A673 (cell line): ENCODE measurements at regions not wholly inside any gene's neighbourhood (a gene's known extent, or its start where the extent isn't known, plus 50 kb on each side); places are given as distances from the start of the nearest gene placed in this dataset.

ENCODE experiments used
- EZH2 ChIP-seq: fragments of 200-600 bp; sonication (generic); IDR thresholded peaks from 2 replicates; pipeline ENCODE4 v1.6.1; 2017; ENCODE audit warnings: borderline replicate concordance, low read depth, mild to moderate bottlenecking, mixed read lengths, antibody characterized with exemption, low read length; ENCODE audit not compliant: poor library complexity, severe bottlenecking
- TF ChIP-seq, protein P1 (sequence below): fragments of 300-800, 200-600 bp; sonication (generic); conservative IDR thresholded peaks from 2 replicates; pipeline ENCODE4 v1.5.1; 2017; ENCODE audit warnings: low read depth, mild to moderate bottlenecking, antibody characterized with exemption, low read length, moderate library complexity, mixed read lengths

DNA sequence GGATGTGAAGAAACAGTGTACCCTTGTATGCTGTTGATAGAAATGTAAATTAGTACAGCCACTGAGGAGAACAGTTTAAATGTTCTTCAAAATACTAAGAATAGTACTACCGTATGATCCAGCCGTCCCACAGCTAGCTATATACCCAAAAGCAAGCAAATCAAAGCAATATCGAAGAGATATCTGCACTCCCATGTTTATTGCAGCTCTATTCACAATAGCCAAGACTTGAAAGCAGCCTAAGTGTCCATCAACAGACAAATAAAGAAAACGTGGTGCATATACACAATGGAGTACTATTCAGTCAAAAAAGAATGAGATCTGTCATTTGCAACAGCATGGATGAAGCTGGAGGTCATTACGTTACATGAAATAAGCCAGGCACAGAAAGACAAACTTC lies 88.5 kb upstream of the SLC38A4 start:
- TF ChIP-seq, protein P1, sequence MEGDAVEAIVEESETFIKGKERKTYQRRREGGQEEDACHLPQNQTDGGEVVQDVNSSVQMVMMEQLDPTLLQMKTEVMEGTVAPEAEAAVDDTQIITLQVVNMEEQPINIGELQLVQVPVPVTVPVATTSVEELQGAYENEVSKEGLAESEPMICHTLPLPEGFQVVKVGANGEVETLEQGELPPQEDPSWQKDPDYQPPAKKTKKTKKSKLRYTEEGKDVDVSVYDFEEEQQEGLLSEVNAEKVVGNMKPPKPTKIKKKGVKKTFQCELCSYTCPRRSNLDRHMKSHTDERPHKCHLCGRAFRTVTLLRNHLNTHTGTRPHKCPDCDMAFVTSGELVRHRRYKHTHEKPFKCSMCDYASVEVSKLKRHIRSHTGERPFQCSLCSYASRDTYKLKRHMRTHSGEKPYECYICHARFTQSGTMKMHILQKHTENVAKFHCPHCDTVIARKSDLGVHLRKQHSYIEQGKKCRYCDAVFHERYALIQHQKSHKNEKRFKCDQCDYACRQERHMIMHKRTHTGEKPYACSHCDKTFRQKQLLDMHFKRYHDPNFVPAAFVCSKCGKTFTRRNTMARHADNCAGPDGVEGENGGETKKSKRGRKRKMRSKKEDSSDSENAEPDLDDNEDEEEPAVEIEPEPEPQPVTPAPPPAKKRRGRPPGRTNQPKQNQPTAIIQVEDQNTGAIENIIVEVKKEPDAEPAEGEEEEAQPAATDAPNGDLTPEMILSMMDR: no peak
- TF ChIP-seq EZH2: no peak
